ENCODE measurements at regions not wholly inside any gene's neighbourhood (a gene's known extent, or its start where the extent isn't known, plus 50 kb on each side); places are given as distances from the start of the nearest gene placed in this dataset.

GRCh38 chr10:80700252-80700651 lies 162.6 kb downstream of the SH2D4B start:
- no peak for TF ChIP-seq POLR2A (IDR thresholded peaks at IDR 0.05)
- TF ChIP-seq CTCF (IDR thresholded peaks at IDR 0.05), result no peak
- no peak for TF ChIP-seq POLR2AphosphoS5 (IDR thresholded peaks at IDR 0.05; ENCODE audit: insufficient read depth in 1 of 2, low read depth in 1 of 2)
